ENCODE measurements at regions not wholly inside any gene's neighbourhood (a gene's known extent, or its start where the extent isn't known, plus 50 kb on each side); places are given as distances from the start of the nearest gene placed in this dataset.

DNA sequence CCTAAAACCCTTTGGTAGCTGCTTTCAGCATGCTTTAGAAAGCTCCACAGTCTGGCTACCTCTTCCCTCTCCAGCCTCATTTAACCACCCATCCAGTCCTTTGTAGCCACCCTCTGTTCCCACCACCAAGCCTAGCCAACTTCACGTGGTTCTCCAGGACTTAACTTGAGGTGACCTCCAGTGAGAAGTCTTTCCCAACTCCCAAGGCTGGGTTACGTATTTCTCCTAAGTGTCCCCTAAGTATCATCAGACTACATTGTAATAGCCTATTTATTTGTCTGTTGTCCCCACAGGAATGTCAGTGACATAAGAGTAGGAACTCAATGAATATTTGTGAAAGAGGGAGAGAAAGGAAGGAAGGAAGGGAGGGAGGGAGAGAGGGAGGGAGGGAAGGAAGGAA lies 431.9 kb upstream of the JARID2 start:
- Histone ChIP-seq H3K4me3 (ENCODE audit: low read length) (no peak overlapping the region), H3K27me3 (ENCODE audit: control insufficient read depth, low read length) (no peaks in the 10 kb centered on the region)
- TF ChIP-seq EZH2phosphoT487 (IDR thresholded peaks at IDR 0.05; ENCODE audit: borderline replicate concordance, low read length), result no peak
- TF ChIP-seq, protein P1, sequence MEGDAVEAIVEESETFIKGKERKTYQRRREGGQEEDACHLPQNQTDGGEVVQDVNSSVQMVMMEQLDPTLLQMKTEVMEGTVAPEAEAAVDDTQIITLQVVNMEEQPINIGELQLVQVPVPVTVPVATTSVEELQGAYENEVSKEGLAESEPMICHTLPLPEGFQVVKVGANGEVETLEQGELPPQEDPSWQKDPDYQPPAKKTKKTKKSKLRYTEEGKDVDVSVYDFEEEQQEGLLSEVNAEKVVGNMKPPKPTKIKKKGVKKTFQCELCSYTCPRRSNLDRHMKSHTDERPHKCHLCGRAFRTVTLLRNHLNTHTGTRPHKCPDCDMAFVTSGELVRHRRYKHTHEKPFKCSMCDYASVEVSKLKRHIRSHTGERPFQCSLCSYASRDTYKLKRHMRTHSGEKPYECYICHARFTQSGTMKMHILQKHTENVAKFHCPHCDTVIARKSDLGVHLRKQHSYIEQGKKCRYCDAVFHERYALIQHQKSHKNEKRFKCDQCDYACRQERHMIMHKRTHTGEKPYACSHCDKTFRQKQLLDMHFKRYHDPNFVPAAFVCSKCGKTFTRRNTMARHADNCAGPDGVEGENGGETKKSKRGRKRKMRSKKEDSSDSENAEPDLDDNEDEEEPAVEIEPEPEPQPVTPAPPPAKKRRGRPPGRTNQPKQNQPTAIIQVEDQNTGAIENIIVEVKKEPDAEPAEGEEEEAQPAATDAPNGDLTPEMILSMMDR (IDR thresholded peaks at IDR 0.05; ENCODE audit: low read depth, low read length, poor library complexity, severe bottlenecking), result no peak

DNA sequence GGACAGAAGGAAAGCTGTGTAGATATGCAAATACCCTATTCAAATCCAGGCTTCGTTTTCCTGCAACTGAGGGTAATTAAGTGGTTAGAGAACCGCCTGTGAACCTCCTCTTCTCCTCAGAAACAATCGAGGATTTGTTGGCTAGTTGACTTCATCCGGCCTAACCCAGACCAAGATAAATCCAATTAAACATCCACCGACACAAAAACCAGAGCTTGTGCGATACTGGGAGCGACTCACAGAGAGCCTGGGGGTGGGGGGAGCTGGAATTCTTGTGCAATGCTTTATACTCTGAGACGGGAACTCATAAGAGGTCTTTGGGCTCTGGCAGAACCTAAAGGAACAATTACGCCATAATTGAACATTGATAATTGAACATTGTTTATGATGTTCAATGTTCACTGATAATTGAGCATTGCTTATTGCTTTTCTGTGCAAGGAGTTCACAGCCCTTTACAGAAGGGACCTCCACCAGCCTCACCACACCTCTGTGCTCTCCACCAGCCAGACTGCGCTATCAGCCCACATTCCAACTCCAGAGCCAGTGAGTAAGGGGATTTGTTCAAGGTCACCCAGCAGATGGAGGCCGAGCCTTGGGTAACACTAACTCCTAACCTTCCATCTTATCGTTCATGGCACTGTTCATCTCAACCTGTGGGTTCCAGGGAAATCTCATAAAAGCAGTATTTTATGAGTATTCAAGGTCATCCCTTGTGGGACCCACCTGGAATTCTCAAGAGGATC lies 429.6 kb upstream of the JARID2 start:
- Histone ChIP-seq H3K4me3 (ENCODE audit: low read length) (no peak overlapping the region), H3K79me2 (ENCODE audit: control insufficient read depth, low read length) (no peaks in the 10 kb centered on the region), H3K4me2 (ENCODE audit: low read length) (no peak overlapping the region), H3K4me1 (ENCODE audit: control insufficient read depth, low read length) (no peaks in the 10 kb centered on the region), H4K20me1 (ENCODE audit: control insufficient read depth, insufficient read depth, low read depth, low read length) (no peaks in the 10 kb centered on the region), H3F3A (ENCODE audit: control insufficient read depth, insufficient read depth) (no peaks in the 10 kb centered on the region), H3K9me2 (replicated peaks; ENCODE audit: control insufficient read depth, low read length) (no peaks in the 10 kb centered on the region), H3K27ac (ENCODE audit: low read depth, low read length) (no peak overlapping the region), H3K27me3 (ENCODE audit: control insufficient read depth, low read length) (no peaks in the 10 kb centered on the region), H3K36me3 (ENCODE audit: control insufficient read depth, low read length) (no peaks in the 10 kb centered on the region), H3K9me3 (ENCODE audit: control insufficient read depth, insufficient read depth, low read length) (no peaks in the 10 kb centered on the region)
- TF ChIP-seq, protein P1 (IDR thresholded peaks at IDR 0.05; ENCODE audit: low read depth, low read length, poor library complexity, severe bottlenecking), result no peak
- no peak for TF ChIP-seq EZH2phosphoT487 (IDR thresholded peaks at IDR 0.05; ENCODE audit: borderline replicate concordance, low read length)

More for the DNA sequence above, 431.9 kb upstream of the JARID2 start:
- H3K4me2 ChIP-seq (ENCODE audit: low read length), result no peak overlapping the region
- no peaks in the 10 kb centered on the region for H3F3A ChIP-seq (ENCODE audit: control insufficient read depth, insufficient read depth)
- H3K27ac ChIP-seq (ENCODE audit: low read depth, low read length), result no peak overlapping the region
- H3K4me1 ChIP-seq (ENCODE audit: control insufficient read depth, low read length), result no peaks in the 10 kb centered on the region
- no peaks in the 10 kb centered on the region for H3K9me3 ChIP-seq (ENCODE audit: control insufficient read depth, insufficient read depth, low read length)
- H3K9me2 ChIP-seq (replicated peaks; ENCODE audit: control insufficient read depth, low read length), result no peaks in the 10 kb centered on the region
- no peaks in the 10 kb centered on the region for H3K79me2 ChIP-seq (ENCODE audit: control insufficient read depth, low read length)
- H3K36me3 ChIP-seq (ENCODE audit: control insufficient read depth, low read length), result no peaks in the 10 kb centered on the region
- H4K20me1 ChIP-seq (ENCODE audit: control insufficient read depth, insufficient read depth, low read depth, low read length), result no peaks in the 10 kb centered on the region

DNA sequence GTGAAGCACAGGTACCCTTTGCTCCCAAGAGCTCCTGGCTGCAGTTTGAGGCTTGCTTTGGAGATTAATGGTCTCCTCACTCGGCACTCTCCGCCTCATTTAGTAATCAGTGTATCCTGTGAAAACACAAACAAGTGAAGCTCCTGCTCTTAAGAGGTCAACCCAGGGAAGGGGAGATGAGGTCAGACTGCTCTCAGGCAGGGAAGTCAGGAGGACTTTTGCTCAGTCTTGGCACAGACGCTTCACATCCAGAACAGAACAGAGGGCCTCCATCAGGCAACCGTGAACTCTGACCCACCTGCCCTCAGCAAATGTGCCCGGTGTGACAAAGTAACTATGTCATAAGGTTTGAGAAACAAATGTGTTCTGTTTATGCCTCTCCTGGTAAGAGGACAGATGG lies 428.8 kb upstream of the JARID2 start:
- Histone ChIP-seq H3K4me1 (ENCODE audit: control insufficient read depth, low read length) (no peaks in the 10 kb centered on the region), H3K9me3 (ENCODE audit: control insufficient read depth, insufficient read depth, low read length) (no peaks in the 10 kb centered on the region), H4K20me1 (ENCODE audit: control insufficient read depth, insufficient read depth, low read depth, low read length) (no peaks in the 10 kb centered on the region), H3K27ac (ENCODE audit: low read depth, low read length) (no peak overlapping the region), H3K36me3 (ENCODE audit: control insufficient read depth, low read length) (no peaks in the 10 kb centered on the region), H3K27me3 (ENCODE audit: control insufficient read depth, low read length) (no peaks in the 10 kb centered on the region), H3F3A (ENCODE audit: control insufficient read depth, insufficient read depth) (no peaks in the 10 kb centered on the region), H3K4me2 (ENCODE audit: low read length) (no peak overlapping the region), H3K4me3 (ENCODE audit: low read length) (no peak overlapping the region), H3K79me2 (ENCODE audit: control insufficient read depth, low read length) (no peaks in the 10 kb centered on the region), H3K9me2 (replicated peaks; ENCODE audit: control insufficient read depth, low read length) (no peaks in the 10 kb centered on the region)
- TF ChIP-seq EZH2phosphoT487 (IDR thresholded peaks at IDR 0.05; ENCODE audit: borderline replicate concordance, low read length), result no peak

DNA sequence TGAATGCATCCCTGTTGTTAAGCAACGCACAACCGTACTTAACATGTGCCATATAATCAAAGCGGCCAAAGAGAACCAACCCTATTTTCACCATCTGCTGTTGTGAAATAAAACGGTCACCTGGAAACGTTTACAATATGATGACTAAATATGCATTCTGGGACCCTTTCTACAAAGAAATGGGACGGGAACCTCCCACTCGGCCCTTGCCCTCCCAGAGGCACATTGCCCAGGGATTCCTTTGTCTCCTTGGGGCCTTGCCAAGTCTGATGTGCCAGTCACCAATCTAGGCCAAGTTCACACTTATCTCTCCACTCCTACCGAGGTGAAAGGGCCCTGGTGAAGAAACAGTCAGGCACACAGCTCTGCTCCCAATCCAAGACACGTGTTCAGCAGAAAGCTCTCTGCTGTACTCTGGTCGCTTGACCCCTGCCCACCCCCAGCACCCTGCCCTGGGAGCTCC lies 427.4 kb upstream of the JARID2 start:
- H3F3A ChIP-seq (ENCODE audit: control insufficient read depth, insufficient read depth), result no peaks in the 10 kb centered on the region
- H3K27ac ChIP-seq (ENCODE audit: low read depth, low read length), result no peak overlapping the region
- H3K9me2 ChIP-seq (replicated peaks; ENCODE audit: control insufficient read depth, low read length), result no peaks in the 10 kb centered on the region
- no peaks in the 10 kb centered on the region for H3K27me3 ChIP-seq (ENCODE audit: control insufficient read depth, low read length)
- no peaks in the 10 kb centered on the region for H3K36me3 ChIP-seq (ENCODE audit: control insufficient read depth, low read length)
- H3K9me3 ChIP-seq (ENCODE audit: control insufficient read depth, insufficient read depth, low read length), result no peaks in the 10 kb centered on the region
- H3K4me2 ChIP-seq (ENCODE audit: low read length), result no peak overlapping the region
- no peaks in the 10 kb centered on the region for H3K4me1 ChIP-seq (ENCODE audit: control insufficient read depth, low read length)
- H3K4me3 ChIP-seq (ENCODE audit: low read length), result no peak overlapping the region
- no peaks in the 10 kb centered on the region for H4K20me1 ChIP-seq (ENCODE audit: control insufficient read depth, insufficient read depth, low read depth, low read length)
- no peak for TF ChIP-seq EZH2phosphoT487 (IDR thresholded peaks at IDR 0.05; ENCODE audit: borderline replicate concordance, low read length)
- TF ChIP-seq, protein P1 (IDR thresholded peaks at IDR 0.05; ENCODE audit: low read depth, low read length, poor library complexity, severe bottlenecking), result no peak
- H3K79me2 ChIP-seq (ENCODE audit: control insufficient read depth, low read length), result no peaks in the 10 kb centered on the region
